Frontal cortex (tissue), 3 donors: ENCODE measurements at regions not wholly inside any gene's neighbourhood (a gene's known extent, or its start where the extent isn't known, plus 50 kb on each side); places are given as distances from the start of the nearest gene placed in this dataset.

Source experiments
- DNase-seq, 2 donors: peaks; one replicate each; pipeline ENCODE4 v3.0.0; 2012; ENCODE audit warnings: low spot score in 2 of 2
- FAIRE-seq: peaks from 2 replicates; lab custom pipeline; 2012; peaks lifted over from hg19 to GRCh38; lab: Jason Lieb, UNC
- donor health status: control.
- donor health status: control.
- donor health status: control.

GRCh38 chr1:217230412-217230811 lies 400.5 kb downstream of the GPATCH2 start:
- FAIRE-seq, result no peak
- DNase-seq, result no peak

- DNase-seq (no peak), FAIRE-seq (no peak)
Observed at GRCh38 chr1:217228689-217229088, 402.2 kb downstream of the GPATCH2 start.

GRCh38 chr1:217224201-217224600 lies 406.7 kb downstream of the GPATCH2 start:
- DNase-seq (no peak), FAIRE-seq (no peak)

GRCh38 chr1:217214551-217214950 lies 416.3 kb downstream of the GPATCH2 start:
- FAIRE-seq, result no peak
- DNase-seq, result no peak

- no peak for DNase-seq
- FAIRE-seq, result no peak
Observed at GRCh38 chr1:217211486-217211885, 419.4 kb downstream of the GPATCH2 start.

GRCh38 chr1:217205578-217205977 lies 425.3 kb downstream of the GPATCH2 start:
- no peak for FAIRE-seq
- DNase-seq, result no peak

- no peak for DNase-seq
- FAIRE-seq, result no peak
Observed at GRCh38 chr1:217196616-217197015, 434.3 kb downstream of the GPATCH2 start.

GRCh38 chr1:217193151-217193550 lies 437.7 kb downstream of the GPATCH2 start:
- FAIRE-seq (no peak), DNase-seq (no peak)

GRCh38 chr1:217191441-217191840 lies 439.4 kb downstream of the GPATCH2 start:
- FAIRE-seq, result no peak
- DNase-seq, result no peak

GRCh38 chr1:217190359-217190758 lies 440.5 kb downstream of the GPATCH2 start:
- DNase-seq, result no peak
- FAIRE-seq, result no peak

GRCh38 chr1:217189362-217189761 lies 441.5 kb downstream of the GPATCH2 start:
- DNase-seq (no peak), FAIRE-seq (no peak)

- FAIRE-seq (no peak), DNase-seq (no peak)
Observed at GRCh38 chr1:217188280-217189237, 442.3 kb downstream of the GPATCH2 start.

GRCh38 chr1:217186664-217187063 lies 444.2 kb downstream of the GPATCH2 start:
- FAIRE-seq, result no peak
- no peak for DNase-seq

- DNase-seq (no peak), FAIRE-seq (no peak)
Observed at GRCh38 chr1:217184854-217185253, 446.0 kb downstream of the GPATCH2 start.

GRCh38 chr1:217182992-217183391 lies 447.9 kb downstream of the GPATCH2 start:
- DNase-seq (no peak), FAIRE-seq (no peak)

- FAIRE-seq (no peak), DNase-seq (no peak)
Observed at GRCh38 chr1:217181756-217182155, 449.1 kb downstream of the GPATCH2 start.

- no peak for DNase-seq
- FAIRE-seq, result no peak
Observed at GRCh38 chr1:217181176-217181746, 449.6 kb downstream of the GPATCH2 start.

GRCh38 chr1:217180443-217180842 lies 450.4 kb downstream of the GPATCH2 start:
- no peak for FAIRE-seq
- no peak for DNase-seq

GRCh38 chr1:217164403-217164802 lies 441.2 kb upstream of the ESRRG start:
- no peak for DNase-seq
- FAIRE-seq, result no peak

GRCh38 chr1:217153361-217153760 lies 430.1 kb upstream of the ESRRG start:
- no peak for DNase-seq
- FAIRE-seq, result no peak

GRCh38 chr1:217150366-217150765 lies 427.1 kb upstream of the ESRRG start:
- DNase-seq (no peak), FAIRE-seq (no peak)
